ENCODE measurements at regions not wholly inside any gene's neighbourhood (a gene's known extent, or its start where the extent isn't known, plus 50 kb on each side); places are given as distances from the start of the nearest gene placed in this dataset.

- TF ChIP-seq POLR2A (IDR thresholded peaks at IDR 0.05), result no peak
- TF ChIP-seq CTCF (IDR thresholded peaks at IDR 0.05), result no peak
- TF ChIP-seq EP300 (IDR thresholded peaks at IDR 0.05), result no peak
Observed at GRCh38 chr5:92962752-92963151, 618.3 kb downstream of the NR2F1-AS1 start.
